GM21447 (cell line): ENCODE measurements at regions not wholly inside any gene's neighbourhood (a gene's known extent, or its start where the extent isn't known, plus 50 kb on each side); places are given as distances from the start of the nearest gene placed in this dataset.

Experiments
- ATAC-seq: cut with Tn5 transposase; IDR thresholded peaks from one replicate; pipeline ENCODE4 v1.9.1; 2021; ENCODE audit not compliant: unreplicated experiment

- ATAC-seq: no peak
Measured at GRCh38 chr21:28437061-28437460, 555.6 kb downstream of the LTN1 start.

GRCh38 chr21:28436286-28436932, 556.3 kb downstream of the LTN1 start:
- ATAC-seq: no peak

GRCh38 chr21:28431527-28432200, 561.0 kb downstream of the LTN1 start:
- no peak for ATAC-seq

DNA sequence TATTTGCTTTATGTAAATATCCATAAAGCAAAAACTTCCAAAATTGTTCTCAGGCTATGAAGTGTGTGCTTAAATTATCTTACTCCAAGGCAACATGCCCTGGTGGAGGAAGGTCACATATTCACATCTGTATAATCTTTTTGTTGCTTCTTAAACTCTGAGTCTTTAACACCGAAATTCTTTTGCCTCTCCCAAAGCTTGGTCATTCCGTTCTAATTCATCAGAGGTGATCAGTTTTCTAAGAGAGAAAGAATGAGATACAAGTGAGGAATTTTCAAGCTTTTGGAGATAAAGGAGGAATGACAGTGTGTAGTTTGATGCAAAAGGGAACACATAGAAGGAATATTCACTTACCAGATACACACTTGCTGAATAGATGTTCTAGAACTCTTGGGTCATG, 561.7 kb downstream of the LTN1 start:
- ATAC-seq: no peak

GRCh38 chr21:28429161-28429560, 563.5 kb downstream of the LTN1 start:
- no peak for ATAC-seq

DNA sequence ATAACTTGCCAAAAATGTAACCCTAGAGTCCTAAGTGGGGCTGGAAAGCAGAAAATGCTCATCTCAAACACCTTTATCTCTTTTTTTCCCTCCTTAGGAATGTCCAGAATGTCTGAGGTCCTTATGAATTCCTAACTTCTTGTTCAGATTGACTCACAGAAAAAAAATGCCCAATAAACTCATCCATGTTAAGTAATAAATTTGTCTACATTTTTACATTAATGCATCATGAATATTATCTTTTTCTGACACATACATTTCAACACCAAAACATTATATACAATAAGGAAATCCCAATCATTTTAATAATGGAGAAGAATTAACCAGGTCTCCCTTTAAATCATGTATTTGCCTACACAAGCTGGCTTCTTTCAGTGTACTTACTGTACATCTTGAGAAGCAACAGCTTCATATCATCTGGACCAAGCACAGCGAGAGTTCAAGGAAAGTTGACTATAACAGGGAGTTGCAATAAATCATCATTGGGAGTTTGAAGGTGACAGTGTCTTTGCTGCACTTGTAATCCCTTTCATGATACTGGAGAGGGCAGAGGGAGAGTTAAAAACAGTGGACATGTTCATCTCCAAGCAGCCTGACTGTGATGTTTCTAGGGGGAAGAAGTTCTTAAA, 565.2 kb downstream of the LTN1 start:
- ATAC-seq: no peak

GRCh38 chr21:28426545-28426944, 566.1 kb downstream of the LTN1 start:
- ATAC-seq: no peak

- ATAC-seq: no peak
Measured at GRCh38 chr21:28423521-28424190, 569.0 kb downstream of the LTN1 start.

DNA sequence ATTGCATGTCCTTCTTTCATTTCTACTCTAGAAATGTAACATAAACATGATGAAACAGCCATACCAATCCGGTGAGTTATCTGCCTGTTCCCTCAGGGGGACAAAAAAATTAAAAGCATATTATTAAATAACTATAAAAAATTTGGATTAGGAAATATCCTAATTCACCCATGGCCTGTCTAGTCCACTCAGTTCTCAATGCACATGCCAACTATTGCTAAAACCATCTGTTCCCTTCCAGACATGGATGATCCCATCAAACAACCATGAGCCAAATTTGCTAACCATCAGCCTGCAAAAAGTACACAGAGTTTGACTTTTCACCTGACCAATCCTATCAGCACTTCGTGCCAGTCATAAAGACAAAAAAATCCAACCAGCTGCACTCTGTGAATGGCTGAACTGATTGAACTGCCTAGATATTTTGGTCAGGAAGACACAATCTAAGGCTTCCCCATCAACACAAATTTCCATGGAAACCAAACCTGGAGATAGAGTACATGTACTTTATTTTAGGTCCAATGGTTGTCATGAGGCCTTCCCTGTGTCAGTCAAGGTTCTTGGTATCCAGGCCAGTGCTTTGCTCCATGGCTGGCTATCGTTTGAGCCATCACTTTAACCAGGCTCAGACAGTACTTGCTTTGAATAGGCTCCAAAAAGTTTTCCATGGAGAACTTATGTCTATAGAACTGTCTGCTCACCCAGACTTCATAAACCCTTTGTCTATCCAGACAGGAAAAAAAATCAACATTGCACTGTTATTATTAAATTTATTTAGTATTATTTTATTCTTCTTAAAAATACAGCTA, 570.8 kb downstream of the LTN1 start:
- ATAC-seq: no peak

- no peak for ATAC-seq
Measured at GRCh38 chr21:28419811-28420210, 572.9 kb downstream of the LTN1 start.

DNA sequence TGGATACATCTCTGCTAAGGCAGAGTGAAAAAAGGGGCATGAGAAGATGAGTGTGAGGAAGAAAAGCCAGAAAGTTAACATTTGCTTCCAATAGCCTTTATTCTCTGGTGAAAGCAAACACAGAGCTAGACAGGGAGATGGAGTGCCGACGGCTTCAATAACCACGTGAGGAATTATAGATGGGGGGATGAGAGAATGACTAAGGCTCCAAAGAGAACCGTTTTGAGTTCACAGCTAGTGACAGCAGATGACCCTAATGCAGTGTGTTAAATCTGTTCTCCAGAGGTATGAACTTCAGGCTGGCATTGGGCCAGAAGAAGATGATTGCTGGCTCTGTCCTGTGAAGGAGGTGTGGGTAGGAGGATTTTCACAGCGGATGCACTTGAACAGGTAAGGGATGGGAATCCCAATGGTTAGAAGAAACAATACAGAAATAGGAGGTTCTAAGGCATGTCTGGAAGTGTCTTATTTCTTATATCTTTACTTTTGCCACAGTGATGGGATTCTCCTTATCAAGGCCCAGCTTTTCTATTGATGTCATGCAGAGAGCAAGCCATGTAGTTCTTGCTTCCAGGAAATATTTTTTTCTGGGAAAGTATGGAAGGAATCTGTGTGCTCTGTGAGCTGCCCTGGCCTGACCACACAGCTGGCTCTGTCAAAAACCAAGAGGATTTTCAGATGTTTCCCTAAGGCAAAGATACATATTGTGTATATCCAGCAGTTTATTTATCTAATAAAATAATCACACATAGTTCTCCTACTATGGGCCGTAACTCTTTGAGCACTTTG, 573.8 kb downstream of the LTN1 start:
- ATAC-seq: no peak

- ATAC-seq: no peak
Measured at GRCh38 chr21:28410256-28410655, 582.4 kb downstream of the LTN1 start.

- ATAC-seq: no peak
Measured at GRCh38 chr21:28402616-28402989, 590.1 kb downstream of the LTN1 start.

- ATAC-seq: no peak
Measured at GRCh38 chr21:28397040-28397439, 595.6 kb downstream of the LTN1 start.

- ATAC-seq: no peak
Measured at GRCh38 chr21:28396421-28396820, 596.3 kb downstream of the LTN1 start.

DNA sequence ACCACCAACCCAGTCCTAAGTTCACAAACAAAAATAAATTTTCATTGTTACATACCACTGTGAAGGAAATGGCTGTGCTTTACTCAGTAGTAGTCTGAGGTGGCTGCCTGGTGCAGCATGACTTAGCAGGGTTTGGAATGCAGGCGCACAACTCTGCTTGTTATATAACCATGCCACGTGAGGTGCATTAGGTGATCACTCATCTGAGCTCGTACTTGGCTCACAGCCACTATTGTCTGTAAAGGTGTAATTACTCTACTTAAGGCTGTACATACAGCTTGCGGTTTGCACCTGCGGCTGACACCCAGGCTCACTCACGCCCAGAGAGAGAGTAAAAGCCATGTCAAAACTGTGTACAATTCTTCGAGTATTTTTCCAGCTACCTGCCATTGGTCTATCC, 599.4 kb downstream of the LTN1 start:
- no peak for ATAC-seq

- no peak for ATAC-seq
Measured at GRCh38 chr21:28391938-28392849, 600.5 kb downstream of the LTN1 start.

GRCh38 chr21:28387220-28387619, 605.5 kb downstream of the LTN1 start:
- ATAC-seq: no peak

DNA sequence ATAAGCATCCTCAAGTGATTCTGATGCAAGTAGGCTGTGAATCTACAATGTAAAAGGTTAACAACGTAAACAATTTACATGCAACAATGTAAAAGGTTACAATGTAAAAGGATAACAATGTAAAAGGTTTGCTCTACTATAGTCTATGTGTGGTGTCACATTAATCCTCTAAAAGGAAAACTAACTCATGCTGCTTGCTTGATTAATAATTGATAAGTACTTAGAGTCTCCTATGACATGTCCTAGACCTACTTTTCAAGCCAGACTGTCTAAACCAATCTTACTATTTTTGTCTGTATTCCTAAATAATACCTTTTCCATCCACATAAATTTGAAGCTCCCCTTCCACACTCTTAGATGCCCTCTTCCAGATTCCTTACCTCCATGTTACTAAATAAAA, 606.8 kb downstream of the LTN1 start:
- no peak for ATAC-seq
